Osteoblast (primary cell): ENCODE measurements at regions not wholly inside any gene's neighbourhood (a gene's known extent, or its start where the extent isn't known, plus 50 kb on each side); places are given as distances from the start of the nearest gene placed in this dataset.

ENCODE experiments used
- DNase-seq: peaks from one replicate; pipeline ENCODE4 v3.0.0; 2011; ENCODE audit warnings: low spot score, mixed read lengths; ENCODE audit not compliant: insufficient read length; ENCODE audit errors: missing footprints
- H2AFZ ChIP-seq: 2 replicates; pipeline ENCODE4 v1.6.0; 2011; ENCODE audit warnings: mild to moderate bottlenecking, low read length
- H3K27ac ChIP-seq: 2 replicates; pipeline ENCODE4 v1.5.1; 2011; ENCODE audit warnings: mild to moderate bottlenecking, low read depth, low read length, moderate library complexity
- H3K27me3 ChIP-seq: 2 replicates; pipeline ENCODE4 v1.6.0; 2012; ENCODE audit warnings: mild to moderate bottlenecking, control low read depth, inconsistent platforms, low read length, moderate library complexity; ENCODE audit not compliant: insufficient read depth
- H3K36me3 ChIP-seq: 2 replicates; pipeline ENCODE4 v1.5.1; 2011; ENCODE audit warnings: mild to moderate bottlenecking, low read length, control low read depth, moderate library complexity; ENCODE audit not compliant: insufficient read depth
- H3K4me1 ChIP-seq: 2 replicates; pipeline ENCODE4 v1.5.1; 2011; ENCODE audit warnings: mild to moderate bottlenecking, low read length, control low read depth, moderate library complexity; ENCODE audit not compliant: insufficient read depth
- H3K4me2 ChIP-seq: 2 replicates; pipeline ENCODE4 v1.6.0; 2011; ENCODE audit warnings: mild to moderate bottlenecking, low read length; ENCODE audit not compliant: insufficient read depth
- H3K4me3 ChIP-seq: fragments of 200-600 bp; sonication (generic); 3 replicates; pipeline ENCODE4 v1.5.1; 2012; ENCODE audit warnings: mild to moderate bottlenecking, low read length, inconsistent platforms; ENCODE audit not compliant: insufficient read depth
- H3K79me2 ChIP-seq: 2 replicates; pipeline ENCODE4 v1.6.0; 2012; ENCODE audit warnings: mild to moderate bottlenecking, low read length, control low read depth, inconsistent platforms; ENCODE audit not compliant: insufficient read depth
- H3K9me3 ChIP-seq: 2 replicates; pipeline ENCODE4 v1.5.1; 2011; ENCODE audit warnings: low read depth, low read length, control low read depth
- H4K20me1 ChIP-seq: 2 replicates; pipeline ENCODE4 v1.6.0; 2012; ENCODE audit warnings: mild to moderate bottlenecking, low read length, control low read depth; ENCODE audit not compliant: insufficient read depth
- TF ChIP-seq, protein P1 (sequence below): IDR thresholded peaks from 2 replicates; pipeline ENCODE4 v1.5.1; 2011; ENCODE audit warnings: mild to moderate bottlenecking, low read depth, low read length, moderate library complexity; ENCODE audit errors: extremely low read depth

DNA sequence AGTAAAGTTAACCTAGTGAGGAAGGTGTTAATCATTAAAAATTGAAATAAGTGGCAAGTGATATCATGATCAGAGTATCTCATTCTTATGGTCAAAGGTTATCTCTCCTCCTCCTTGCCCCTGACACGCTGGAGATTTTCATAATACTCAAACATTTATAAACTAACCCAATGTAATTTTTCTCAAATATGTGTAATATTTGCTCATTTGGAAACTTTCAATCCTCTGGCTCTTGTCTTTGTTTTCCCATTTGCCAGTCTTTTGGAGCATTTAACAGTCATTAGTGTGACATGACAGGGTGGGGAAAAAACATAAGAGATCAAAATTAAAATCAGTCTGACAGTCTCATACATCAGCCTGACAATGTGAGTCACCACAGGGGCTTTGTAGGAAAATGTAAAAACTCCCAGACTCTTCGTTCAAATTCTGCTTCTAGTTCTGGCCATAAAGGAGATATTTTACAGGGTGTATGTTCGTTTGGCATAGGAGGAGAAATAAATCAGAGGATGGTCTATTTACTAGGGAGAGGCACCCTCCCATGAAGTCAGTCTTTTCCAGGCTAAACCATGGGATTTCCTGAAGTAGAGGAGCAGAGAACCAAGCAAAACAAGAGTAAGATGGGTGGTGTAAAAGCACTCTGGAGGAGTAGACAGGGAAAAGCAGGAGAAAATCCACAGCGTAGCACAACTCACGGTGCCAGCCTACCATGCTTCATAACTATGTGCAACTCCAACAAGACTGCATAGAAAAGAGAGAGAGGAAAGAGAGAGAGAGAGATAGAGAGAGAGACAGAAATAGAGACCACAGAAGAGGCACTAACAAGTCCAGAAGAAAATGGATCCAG lies 369.2 kb upstream of the PDE3A start:
- no peaks in the 10 kb centered on the region for H3K27me3 ChIP-seq
- no peak for DNase-seq
- no peak overlapping the region for H3K27ac ChIP-seq
- no peaks in the 10 kb centered on the region for H3K79me2 ChIP-seq
- H3K36me3 ChIP-seq = no peaks in the 10 kb centered on the region
- no peaks in the 10 kb centered on the region for H3K9me3 ChIP-seq
- peaks cover 18% of the 10 kb centered on the region for H3K4me1 ChIP-seq
- no peaks in the 10 kb centered on the region for H4K20me1 ChIP-seq
- H3K4me2 ChIP-seq = no peak overlapping the region
- no peak overlapping the region for H3K4me3 ChIP-seq
- TF ChIP-seq, protein P1, sequence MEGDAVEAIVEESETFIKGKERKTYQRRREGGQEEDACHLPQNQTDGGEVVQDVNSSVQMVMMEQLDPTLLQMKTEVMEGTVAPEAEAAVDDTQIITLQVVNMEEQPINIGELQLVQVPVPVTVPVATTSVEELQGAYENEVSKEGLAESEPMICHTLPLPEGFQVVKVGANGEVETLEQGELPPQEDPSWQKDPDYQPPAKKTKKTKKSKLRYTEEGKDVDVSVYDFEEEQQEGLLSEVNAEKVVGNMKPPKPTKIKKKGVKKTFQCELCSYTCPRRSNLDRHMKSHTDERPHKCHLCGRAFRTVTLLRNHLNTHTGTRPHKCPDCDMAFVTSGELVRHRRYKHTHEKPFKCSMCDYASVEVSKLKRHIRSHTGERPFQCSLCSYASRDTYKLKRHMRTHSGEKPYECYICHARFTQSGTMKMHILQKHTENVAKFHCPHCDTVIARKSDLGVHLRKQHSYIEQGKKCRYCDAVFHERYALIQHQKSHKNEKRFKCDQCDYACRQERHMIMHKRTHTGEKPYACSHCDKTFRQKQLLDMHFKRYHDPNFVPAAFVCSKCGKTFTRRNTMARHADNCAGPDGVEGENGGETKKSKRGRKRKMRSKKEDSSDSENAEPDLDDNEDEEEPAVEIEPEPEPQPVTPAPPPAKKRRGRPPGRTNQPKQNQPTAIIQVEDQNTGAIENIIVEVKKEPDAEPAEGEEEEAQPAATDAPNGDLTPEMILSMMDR = no peak
- peak overlapping the region; percentile 57 for H2AFZ ChIP-seq

DNA sequence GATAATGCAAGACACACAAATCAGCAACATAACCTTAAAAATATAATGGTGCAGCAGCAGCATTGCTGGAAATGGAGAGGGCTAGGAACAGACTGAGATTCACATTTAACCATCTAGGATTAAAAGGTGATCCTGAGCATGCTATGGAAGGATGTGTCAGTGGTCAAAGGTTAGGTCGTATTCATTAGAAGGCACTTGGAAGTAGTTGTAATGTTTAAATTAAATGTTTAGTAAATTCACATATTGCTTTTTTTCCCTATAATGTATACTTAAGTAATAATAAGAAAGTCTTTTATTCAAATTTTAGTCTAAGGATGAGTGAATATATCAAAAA lies 368.6 kb upstream of the PDE3A start:
- no peak overlapping the region for H3K4me3 ChIP-seq
- H3K27me3 ChIP-seq = no peaks in the 10 kb centered on the region
- H2AFZ ChIP-seq = no peak overlapping the region
- H3K27ac ChIP-seq = no peak overlapping the region
- no peaks in the 10 kb centered on the region for H3K36me3 ChIP-seq
- H3K79me2 ChIP-seq = no peaks in the 10 kb centered on the region
- H3K9me3 ChIP-seq = no peaks in the 10 kb centered on the region
- no peak overlapping the region for H3K4me2 ChIP-seq
- no peaks in the 10 kb centered on the region for H4K20me1 ChIP-seq
- peaks cover 18% of the 10 kb centered on the region for H3K4me1 ChIP-seq
- TF ChIP-seq, protein P1 = no peak
- DNase-seq = no peak

DNA sequence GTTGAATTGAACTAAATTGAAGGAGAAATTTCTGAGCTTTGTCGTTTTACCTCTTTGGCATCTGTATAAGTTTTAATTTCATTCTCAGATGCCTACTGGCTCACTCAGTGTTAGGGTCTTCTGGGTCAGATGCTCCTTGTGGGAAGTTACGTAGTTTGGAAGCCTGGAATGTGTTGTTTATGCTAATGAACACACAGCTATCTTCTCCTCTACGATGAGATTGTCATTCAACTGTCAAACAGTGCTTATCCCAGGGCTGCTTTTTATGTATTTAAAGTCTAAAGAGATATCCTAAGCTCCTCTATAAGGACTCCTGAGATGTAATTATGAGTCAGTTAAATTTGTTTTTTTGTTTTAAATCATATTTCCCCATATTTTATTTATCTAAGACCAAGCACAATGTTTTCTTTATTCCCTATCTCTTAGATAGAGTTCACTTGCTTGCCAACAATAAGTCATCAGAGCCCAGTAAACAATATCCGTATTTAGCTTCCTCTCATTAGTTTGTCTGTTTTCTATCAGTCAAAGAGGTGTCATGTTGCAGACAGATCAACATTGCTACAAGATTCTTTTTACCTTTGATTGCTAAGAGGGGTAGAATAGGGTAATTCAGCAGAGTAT lies 368.0 kb upstream of the PDE3A start:
- no peaks in the 10 kb centered on the region for H3K36me3 ChIP-seq
- no peak overlapping the region for H3K4me2 ChIP-seq
- H3K27ac ChIP-seq = no peak overlapping the region
- H3K4me3 ChIP-seq = no peak overlapping the region
- H3K27me3 ChIP-seq = no peaks in the 10 kb centered on the region
- H4K20me1 ChIP-seq = no peaks in the 10 kb centered on the region
- no peaks in the 10 kb centered on the region for H3K79me2 ChIP-seq
- no peak overlapping the region for H2AFZ ChIP-seq
- TF ChIP-seq, protein P1 = no peak
- no peak for DNase-seq
- H3K4me1 ChIP-seq = peaks cover 18% of the 10 kb centered on the region
- H3K9me3 ChIP-seq = no peaks in the 10 kb centered on the region

- Histone ChIP-seq H3K4me1 (peaks cover 24% of the 10 kb centered on the region), H3K27me3 (no peaks in the 10 kb centered on the region), H3K4me3 (no peak overlapping the region), H3K36me3 (no peaks in the 10 kb centered on the region), H3K27ac (no peak overlapping the region), H3K9me3 (no peaks in the 10 kb centered on the region), H3K79me2 (no peaks in the 10 kb centered on the region), H2AFZ (no peak overlapping the region), H3K4me2 (no peak overlapping the region), H4K20me1 (no peaks in the 10 kb centered on the region)
- TF ChIP-seq, protein P1 = no peak
- DNase-seq = no peak
Observed at GRCh38 chr12:20003252-20003651, 365.1 kb upstream of the PDE3A start.
